ENCODE measurements at regions not wholly inside any gene's neighbourhood (a gene's known extent, or its start where the extent isn't known, plus 50 kb on each side); places are given as distances from the start of the nearest gene placed in this dataset.

GRCh38 chr10:78775891-78776290 lies 292.9 kb upstream of the ZMIZ1 start:
- Histone ChIP-seq H3K27ac (peak overlapping the region; percentile 78 to 85), H3K4me3 (no peak overlapping the region), H3K4me1 (ENCODE audit: control insufficient read depth in 1 of 2, low read depth in 2 of 2) (peaks cover 27 to 79% of the 10 kb centered on the region in 2 donors), H3K27me3 (replicated peaks; ENCODE audit: insufficient read depth) (no peaks in the 10 kb centered on the region), H3K9me3 (no peaks in the 10 kb centered on the region), H3K36me3 (no peaks in the 10 kb centered on the region)
- ATAC-seq (ENCODE audit: insufficient number of reproducible peaks, low FRiP score, low read depth) = no peak
- TF ChIP-seq CTCF (IDR thresholded peaks at IDR 0.05) = no peak
- no peak for DNase-seq (ENCODE audit: low spot score)

GRCh38 chr10:78776756-78777155 lies 292.0 kb upstream of the ZMIZ1 start:
- H3K27ac ChIP-seq = peak overlapping the region; percentile 75 to 78
- H3K4me3 ChIP-seq = no peak overlapping the region
- DNase-seq (ENCODE audit: low spot score) (no peak), ATAC-seq (ENCODE audit: insufficient number of reproducible peaks, low FRiP score, low read depth) (no peak)
- H3K4me1 ChIP-seq (ENCODE audit: control insufficient read depth in 1 of 2, low read depth in 2 of 2) = peaks cover 27 to 76% of the 10 kb centered on the region in 2 donors
- H3K27me3 ChIP-seq (replicated peaks; ENCODE audit: insufficient read depth) = no peaks in the 10 kb centered on the region
- H3K36me3 ChIP-seq = no peaks in the 10 kb centered on the region
- no peak for TF ChIP-seq CTCF (IDR thresholded peaks at IDR 0.05)
- H3K9me3 ChIP-seq = no peaks in the 10 kb centered on the region

GRCh38 chr10:78777466-78777865 lies 291.3 kb upstream of the ZMIZ1 start:
- ATAC-seq (ENCODE audit: insufficient number of reproducible peaks, low FRiP score, low read depth) (peak; percentile 31), DNase-seq (ENCODE audit: low spot score) (peak; percentile 43)
- Histone ChIP-seq H3K27ac (peak overlapping the region; percentile 75 to 78), H3K36me3 (no peaks in the 10 kb centered on the region), H3K4me1 (ENCODE audit: control insufficient read depth in 1 of 2, low read depth in 2 of 2) (peaks cover 27 to 69% of the 10 kb centered on the region in 2 donors), H3K27me3 (replicated peaks; ENCODE audit: insufficient read depth) (no peaks in the 10 kb centered on the region), H3K4me3 (no peak overlapping the region), H3K9me3 (no peaks in the 10 kb centered on the region)
- TF ChIP-seq CTCF (IDR thresholded peaks at IDR 0.05) = no peak

GRCh38 chr10:78777867-78778266 lies 290.9 kb upstream of the ZMIZ1 start:
- peak; percentile 36 for ATAC-seq (ENCODE audit: insufficient number of reproducible peaks, low FRiP score, low read depth)

More at GRCh38 chr10:78777867-78778266, 290.9 kb upstream of the ZMIZ1 start:
- TF ChIP-seq CTCF (IDR thresholded peaks at IDR 0.05) = no peak
- Histone ChIP-seq H3K4me1 (ENCODE audit: control insufficient read depth in 1 of 2, low read depth in 2 of 2) (peaks cover 27 to 69% of the 10 kb centered on the region in 2 donors), H3K36me3 (no peaks in the 10 kb centered on the region), H3K4me3 (no peak overlapping the region), H3K27me3 (replicated peaks; ENCODE audit: insufficient read depth) (no peaks in the 10 kb centered on the region), H3K27ac (peak overlapping the region; percentile 75 to 78), H3K9me3 (no peaks in the 10 kb centered on the region)
- DNase-seq (ENCODE audit: low spot score) = no peak

Measured in thoracic aorta (tissue), 2 donors.